ENCODE measurements at regions not wholly inside any gene's neighbourhood (a gene's known extent, or its start where the extent isn't known, plus 50 kb on each side); places are given as distances from the start of the nearest gene placed in this dataset.

GRCh38 chr2:118290411-118291250 lies 202.4 kb downstream of the INSIG2 start:
- intact Hi-C loops (cut with DNase I): no loop called here
- no peaks in the 10 kb centered on the region for H3K4me1 ChIP-seq
- 54% methylated on average over 5 of the region's 8 CpGs for WGBS
- H3K27me3 ChIP-seq: peaks cover 0 to 9% (median 0%) of the 10 kb centered on the region in 4 donors
- H3K27ac ChIP-seq (replicated peaks in 1 of 4): no peak overlapping the region
- TF ChIP-seq POLR2AphosphoS5 (IDR thresholded peaks at IDR 0.05) (no peak), EP300 (IDR thresholded peaks at IDR 0.05) (no peak), POLR2A (IDR thresholded peaks at IDR 0.05; ENCODE audit: low read depth) (no peak)
- TF ChIP-seq, protein P1, sequence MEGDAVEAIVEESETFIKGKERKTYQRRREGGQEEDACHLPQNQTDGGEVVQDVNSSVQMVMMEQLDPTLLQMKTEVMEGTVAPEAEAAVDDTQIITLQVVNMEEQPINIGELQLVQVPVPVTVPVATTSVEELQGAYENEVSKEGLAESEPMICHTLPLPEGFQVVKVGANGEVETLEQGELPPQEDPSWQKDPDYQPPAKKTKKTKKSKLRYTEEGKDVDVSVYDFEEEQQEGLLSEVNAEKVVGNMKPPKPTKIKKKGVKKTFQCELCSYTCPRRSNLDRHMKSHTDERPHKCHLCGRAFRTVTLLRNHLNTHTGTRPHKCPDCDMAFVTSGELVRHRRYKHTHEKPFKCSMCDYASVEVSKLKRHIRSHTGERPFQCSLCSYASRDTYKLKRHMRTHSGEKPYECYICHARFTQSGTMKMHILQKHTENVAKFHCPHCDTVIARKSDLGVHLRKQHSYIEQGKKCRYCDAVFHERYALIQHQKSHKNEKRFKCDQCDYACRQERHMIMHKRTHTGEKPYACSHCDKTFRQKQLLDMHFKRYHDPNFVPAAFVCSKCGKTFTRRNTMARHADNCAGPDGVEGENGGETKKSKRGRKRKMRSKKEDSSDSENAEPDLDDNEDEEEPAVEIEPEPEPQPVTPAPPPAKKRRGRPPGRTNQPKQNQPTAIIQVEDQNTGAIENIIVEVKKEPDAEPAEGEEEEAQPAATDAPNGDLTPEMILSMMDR (IDR thresholded peaks at IDR 0.05): no peak
- H3K36me3 ChIP-seq: no peaks in the 10 kb centered on the region
- no peaks in the 10 kb centered on the region for H3K9me3 ChIP-seq
- peak; percentile 53 for DNase-seq (ENCODE audit: extremely low spot score)
- H3K4me3 ChIP-seq: no peak overlapping the region

DNA sequence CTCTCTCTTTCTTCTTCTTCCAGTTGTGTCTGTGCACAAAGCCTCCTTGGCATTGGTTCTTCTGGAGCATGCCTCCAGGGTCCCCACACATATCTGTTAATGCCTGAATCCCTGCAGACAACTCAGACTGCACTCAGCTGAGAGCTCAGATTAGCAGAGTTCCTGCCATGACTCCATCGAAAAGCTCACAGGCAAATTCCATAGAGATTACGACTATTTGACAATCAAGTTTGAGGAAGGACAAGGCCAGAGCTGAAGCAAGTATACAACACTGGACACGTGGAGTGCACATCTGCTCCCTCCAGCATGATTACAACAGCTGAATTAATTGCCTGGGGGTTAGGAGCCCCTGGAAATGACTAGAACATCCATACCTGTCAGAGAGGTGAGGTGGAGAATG lies 190.7 kb downstream of the INSIG2 start:
- no peaks in the 10 kb centered on the region for H3K4me1 ChIP-seq
- H3K36me3 ChIP-seq: no peaks in the 10 kb centered on the region
- 50% methylated on average over 3 of the region's 3 CpGs for WGBS
- no peak overlapping the region for H3K27ac ChIP-seq (replicated peaks in 1 of 4)
- TF ChIP-seq POLR2AphosphoS5 (IDR thresholded peaks at IDR 0.05) (no peak), POLR2A (IDR thresholded peaks at IDR 0.05; ENCODE audit: low read depth) (no peak), EP300 (IDR thresholded peaks at IDR 0.05) (no peak)
- TF ChIP-seq, protein P1 (IDR thresholded peaks at IDR 0.05): no peak
- no peak for DNase-seq (ENCODE audit: extremely low spot score)
- H3K9me3 ChIP-seq: no peaks in the 10 kb centered on the region
- intact Hi-C loops (cut with DNase I): no loop called here
- H3K27me3 ChIP-seq: peaks cover 0 to 42% (median 0%) of the 10 kb centered on the region in 4 donors
- no peak overlapping the region for H3K4me3 ChIP-seq

DNA sequence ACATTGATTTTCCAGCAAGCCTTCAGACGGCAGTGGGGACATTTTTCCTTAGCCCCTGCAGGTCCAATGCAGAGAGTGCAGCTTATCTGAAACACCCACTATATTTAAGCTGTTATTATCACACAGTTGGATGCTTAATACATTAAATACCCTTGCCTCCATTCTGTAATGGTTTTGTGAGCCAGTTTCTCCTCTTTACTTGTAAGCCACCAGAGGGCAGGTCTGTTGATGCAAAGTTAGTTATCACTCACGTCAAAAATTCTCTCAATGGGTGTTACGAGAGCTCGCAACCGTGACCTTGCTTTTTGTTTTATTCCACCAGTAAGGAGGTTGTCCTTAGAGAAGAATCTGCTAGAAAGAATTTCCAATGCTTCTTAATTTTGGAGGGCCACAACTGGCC lies 189.8 kb downstream of the INSIG2 start:
- DNase-seq (ENCODE audit: extremely low spot score): no peak
- Histone ChIP-seq H3K27me3 (peaks cover 0 to 42% (median 0%) of the 10 kb centered on the region in 4 donors), H3K27ac (replicated peaks in 1 of 4) (no peak overlapping the region), H3K9me3 (no peaks in the 10 kb centered on the region), H3K36me3 (no peaks in the 10 kb centered on the region), H3K4me3 (no peak overlapping the region), H3K4me1 (no peaks in the 10 kb centered on the region)
- no peak for TF ChIP-seq EP300 (IDR thresholded peaks at IDR 0.05)
- TF ChIP-seq, protein P1 (IDR thresholded peaks at IDR 0.05): no peak
- TF ChIP-seq POLR2A (IDR thresholded peaks at IDR 0.05; ENCODE audit: low read depth): no peak
- no peak for TF ChIP-seq POLR2AphosphoS5 (IDR thresholded peaks at IDR 0.05)
- intact Hi-C loops (cut with DNase I): no loop called here
- 68% methylated on average over 5 of the region's 5 CpGs for WGBS

GRCh38 chr2:118274841-118275510 lies 186.7 kb downstream of the INSIG2 start:
- no peaks in the 10 kb centered on the region for H3K4me1 ChIP-seq
- intact Hi-C loops (cut with DNase I): no loop called here
- peaks cover 0 to 38% (median 0%) of the 10 kb centered on the region in 4 donors for H3K27me3 ChIP-seq
- H3K36me3 ChIP-seq: no peaks in the 10 kb centered on the region
- 82% methylated on average over 2 of the region's 4 CpGs for WGBS
- no peak overlapping the region for H3K27ac ChIP-seq (replicated peaks in 1 of 4)
- peak; percentile 90 for DNase-seq (ENCODE audit: extremely low spot score)
- no peaks in the 10 kb centered on the region for H3K9me3 ChIP-seq
- no peak overlapping the region for H3K4me3 ChIP-seq
- no peak for TF ChIP-seq POLR2AphosphoS5 (IDR thresholded peaks at IDR 0.05)
- TF ChIP-seq POLR2A (IDR thresholded peaks at IDR 0.05; ENCODE audit: low read depth): no peak
- TF ChIP-seq, protein P1 (IDR thresholded peaks at IDR 0.05): no peak
- no peak for TF ChIP-seq EP300 (IDR thresholded peaks at IDR 0.05)

All from esophagus muscularis mucosa (tissue), 4 donors.